ENCODE measurements at regions not wholly inside any gene's neighbourhood (a gene's known extent, or its start where the extent isn't known, plus 50 kb on each side); places are given as distances from the start of the nearest gene placed in this dataset.

GRCh38 chr2:12057436-12058166 is 311.2 kb downstream of the LPIN1 start:
- H3K4me2 ChIP-seq (ENCODE audit: low read length), result peak overlapping the region; percentile 42
- H4K20me1 ChIP-seq (ENCODE audit: insufficient read depth, low read length), result no peaks in the 10 kb centered on the region
- peaks cover 25% of the 10 kb centered on the region for H3K4me1 ChIP-seq (ENCODE audit: insufficient read depth, low read length, poor library complexity, severe bottlenecking)
- H2AFZ ChIP-seq (ENCODE audit: low read length), result peak overlapping the region; percentile 51; the same call in 1 of the 2 replicates
- H3K9me3 ChIP-seq (ENCODE audit: low read length), result peaks cover 8% of the 10 kb centered on the region; the same call in 1 of the 2 replicates
- H3K79me2 ChIP-seq (ENCODE audit: insufficient read depth, low read depth, low read length), result no peaks in the 10 kb centered on the region
- no peaks in the 10 kb centered on the region for H3K36me3 ChIP-seq (ENCODE audit: insufficient read depth, low read length)
- POLR2A ChIA-PET, result interaction anchor here (0.7 to 1.8 kb wide), 5 partner anchors 9 to 92 kb away, joined by 3 to 7 read pairs (median 4); no protein-coding TSS in a partner anchor
- TF ChIP-seq EZH2phosphoT487 (IDR thresholded peaks at IDR 0.05; ENCODE audit: borderline replicate concordance, low read depth, low read length) (no peak), CTCF (conservative IDR thresholded peaks at IDR 0.05; ENCODE audit: low read length) (no peak)
- peak overlapping the region; percentile 1 for H3K27ac ChIP-seq (ENCODE audit: low read depth, low read length, poor library complexity, severe bottlenecking)
- CTCF ChIA-PET (ENCODE audit: unreplicated experiment), result interaction anchor here (0.8 to 1.0 kb wide), 2 partner anchors 10 to 15 kb away, joined by 3 read pairs; no protein-coding TSS in a partner anchor
- DNase-seq (ENCODE audit: low spot score), result peak; percentile 68
- no peaks in the 10 kb centered on the region for H3K9me2 ChIP-seq (ENCODE audit: insufficient read depth, low read length)
- BruUV-seq (replicated peaks), result no TSS peak
- intact Hi-C loops (cut with micrococcal nuclease; ENCODE audit: unreplicated experiment), result no loop called here
- H3K4me3 ChIP-seq (ENCODE audit: low read depth, low read length, poor library complexity, severe bottlenecking), result no peak overlapping the region

DNA sequence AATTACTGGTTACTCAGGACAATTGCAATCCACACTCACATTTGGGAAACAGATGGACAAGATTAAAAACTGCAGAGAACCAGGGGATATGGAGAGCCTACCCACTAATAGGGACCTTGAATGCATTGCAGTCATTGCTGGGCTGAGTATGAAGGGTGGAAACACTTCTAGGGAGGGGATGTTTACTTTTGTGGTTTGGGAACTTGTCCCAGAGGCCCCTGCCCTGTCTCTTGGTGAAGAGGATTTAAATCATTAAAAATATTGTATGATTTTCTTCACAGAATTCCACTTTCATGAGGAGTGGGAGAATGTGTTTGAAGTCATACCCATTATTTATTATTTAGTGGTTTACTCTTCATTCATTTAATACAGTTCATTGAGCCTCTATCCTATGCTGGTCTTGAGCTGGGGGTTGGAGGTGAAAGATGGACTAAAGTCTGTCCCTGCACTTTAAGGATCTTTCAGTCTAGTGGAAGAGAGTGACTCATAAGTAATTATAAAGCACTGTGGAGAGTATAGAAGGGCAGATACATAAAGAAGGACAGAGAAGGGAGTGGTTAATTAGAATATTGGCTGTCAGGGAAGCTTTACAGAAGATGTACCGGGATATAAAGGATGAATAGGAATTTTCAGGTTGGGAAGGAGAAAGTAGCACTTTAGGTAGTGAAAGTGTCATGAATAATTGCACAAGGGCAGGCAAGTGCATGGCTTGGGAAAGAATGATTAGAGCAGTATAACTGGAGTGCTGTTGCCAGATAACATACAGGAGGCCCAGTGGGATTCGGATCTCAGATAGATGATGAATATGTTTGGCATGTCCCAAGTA is 313.4 kb downstream of the LPIN1 start:
- no peak for DNase-seq (ENCODE audit: low spot score)
- intact Hi-C loops (cut with micrococcal nuclease; ENCODE audit: unreplicated experiment), result no loop called here
- Histone ChIP-seq H3K36me3 (ENCODE audit: insufficient read depth, low read length) (no peaks in the 10 kb centered on the region), H3K9me2 (ENCODE audit: insufficient read depth, low read length) (no peaks in the 10 kb centered on the region), H3K4me1 (ENCODE audit: insufficient read depth, low read length, poor library complexity, severe bottlenecking) (peaks cover 25% of the 10 kb centered on the region), H3K4me3 (ENCODE audit: low read depth, low read length, poor library complexity, severe bottlenecking) (no peak overlapping the region), H4K20me1 (ENCODE audit: insufficient read depth, low read length) (no peaks in the 10 kb centered on the region), H3K9me3 (ENCODE audit: low read length) (peaks cover 8% of the 10 kb centered on the region), H2AFZ (ENCODE audit: low read length) (no peak overlapping the region), H3K27ac (ENCODE audit: low read depth, low read length, poor library complexity, severe bottlenecking) (no peak overlapping the region), H3K79me2 (ENCODE audit: insufficient read depth, low read depth, low read length) (no peaks in the 10 kb centered on the region), H3K4me2 (ENCODE audit: low read length) (no peak overlapping the region)
- ChIA-PET CTCF (ENCODE audit: unreplicated experiment) (no interaction called here), POLR2A (interaction anchor here (0.5 to 1.2 kb wide), 3 partner anchors 27 to 285 kb away, joined by 3 to 4 read pairs (median 3); no protein-coding TSS in a partner anchor)
- BruUV-seq (replicated peaks), result no TSS peak
- TF ChIP-seq EZH2phosphoT487 (IDR thresholded peaks at IDR 0.05; ENCODE audit: borderline replicate concordance, low read depth, low read length) (no peak), CTCF (conservative IDR thresholded peaks at IDR 0.05; ENCODE audit: low read length) (no peak)
